Astrocyte (in vitro differentiated cells and primary cell): ENCODE measurements at regions not wholly inside any gene's neighbourhood (a gene's known extent, or its start where the extent isn't known, plus 50 kb on each side); places are given as distances from the start of the nearest gene placed in this dataset.

Source experiments
- DNase-seq: peaks from one replicate; pipeline ENCODE4 v3.0.0-alpha.2; 2010; ENCODE audit warnings: low read depth
- FAIRE-seq: peaks from 2 replicates; lab custom pipeline; 2011; peaks lifted over from hg19 to GRCh38; lab: Jason Lieb, UNC
- H2AFZ ChIP-seq: 2 replicates; pipeline ENCODE4 v1.6.0; 2012; ENCODE audit warnings: low read depth, low read length, inconsistent platforms
- H3K27ac ChIP-seq: 2 replicates; pipeline ENCODE4 v1.5.1; 2011; ENCODE audit warnings: low read depth, low read length, inconsistent platforms
- H3K27me3 ChIP-seq: 2 replicates; pipeline ENCODE4 v1.6.0; 2011; ENCODE audit warnings: low read length, inconsistent platforms; ENCODE audit not compliant: insufficient read depth
- H3K36me3 ChIP-seq: 2 replicates; pipeline ENCODE4 v1.5.1; 2011; ENCODE audit warnings: low read length, inconsistent platforms; ENCODE audit not compliant: insufficient read depth
- H3K4me1 ChIP-seq: 2 replicates; pipeline ENCODE4 v1.5.1; 2011; ENCODE audit warnings: low read length, inconsistent platforms; ENCODE audit not compliant: insufficient read depth
- H3K4me2 ChIP-seq: 2 replicates; pipeline ENCODE4 v1.6.0; 2012; ENCODE audit warnings: low read length, inconsistent platforms
- H3K4me3 ChIP-seq: 2 replicates; pipeline ENCODE4 v1.5.1; 2011; ENCODE audit warnings: low read depth, mild to moderate bottlenecking, low read length, inconsistent platforms; ENCODE audit not compliant: insufficient read depth
- H3K79me2 ChIP-seq: 2 replicates; pipeline ENCODE4 v1.6.0; 2012; ENCODE audit warnings: mild to moderate bottlenecking, low read length, inconsistent platforms; ENCODE audit not compliant: insufficient read depth
- H3K9ac ChIP-seq: 2 replicates; pipeline ENCODE4 v1.6.0; 2012; ENCODE audit warnings: mild to moderate bottlenecking, low read length, inconsistent platforms
- H3K9me3 ChIP-seq: 2 replicates; pipeline ENCODE4 v1.5.1; 2012; ENCODE audit warnings: low read depth, mild to moderate bottlenecking, low read length, inconsistent platforms; ENCODE audit not compliant: insufficient read depth
- H4K20me1 ChIP-seq: 2 replicates; pipeline ENCODE4 v1.6.0; 2012; ENCODE audit warnings: low read length, inconsistent platforms; ENCODE audit not compliant: insufficient read depth
- H3K27ac Mint-ChIP-seq: one replicate; pipeline ENCODE4 v1.8.0; 2021; ENCODE audit warnings: mild to moderate bottlenecking, mixed read lengths; ENCODE audit not compliant: unreplicated experiment
- H3K27me3 Mint-ChIP-seq: one replicate; pipeline ENCODE4 v1.8.0; 2021; ENCODE audit warnings: low read depth, mixed read lengths; ENCODE audit not compliant: unreplicated experiment
- H3K36me3 Mint-ChIP-seq: one replicate; pipeline ENCODE4 v1.8.0; 2021; ENCODE audit warnings: low read depth, mixed read lengths; ENCODE audit not compliant: unreplicated experiment
- H3K4me1 Mint-ChIP-seq: one replicate; pipeline ENCODE4 v1.8.0; 2021; ENCODE audit warnings: low read depth, mixed read lengths; ENCODE audit not compliant: unreplicated experiment
- H3K4me3 Mint-ChIP-seq: one replicate; pipeline ENCODE4 v1.8.0; 2021; ENCODE audit warnings: mild to moderate bottlenecking, moderate library complexity, mixed read lengths; ENCODE audit not compliant: unreplicated experiment
- H3K9me3 Mint-ChIP-seq: one replicate; pipeline ENCODE4 v1.8.0; 2021; ENCODE audit warnings: mild to moderate bottlenecking, mixed read lengths; ENCODE audit not compliant: unreplicated experiment
- EZH2 ChIP-seq: IDR thresholded peaks from 2 replicates; pipeline ENCODE4 v1.6.1; 2012; ENCODE audit warnings: mild to moderate bottlenecking, low read length, inconsistent platforms; ENCODE audit not compliant: insufficient read depth
- TF ChIP-seq, protein P1 (sequence below): IDR thresholded peaks from 2 replicates; pipeline ENCODE4 v1.5.1; 2011; ENCODE audit warnings: low read depth, mild to moderate bottlenecking, inconsistent platforms, low read length, moderate library complexity; ENCODE audit not compliant: insufficient read depth

- H3K27me3 Mint-ChIP-seq: peaks cover 21% of the 10 kb centered on the region
- Histone ChIP-seq H3K4me3 (no peak overlapping the region), H3K4me1 (no peaks in the 10 kb centered on the region), H3K27me3 (no peaks in the 10 kb centered on the region), H3K9me3 (no peaks in the 10 kb centered on the region), H3K36me3 (no peaks in the 10 kb centered on the region), H3K79me2 (no peaks in the 10 kb centered on the region), H2AFZ (no peak overlapping the region), H3K27ac (no peak overlapping the region), H3K4me2 (no peak overlapping the region), H4K20me1 (no peaks in the 10 kb centered on the region), H3K9ac (no peak overlapping the region)
- H3K27ac Mint-ChIP-seq: no peak overlapping the region
- TF ChIP-seq, protein P1, sequence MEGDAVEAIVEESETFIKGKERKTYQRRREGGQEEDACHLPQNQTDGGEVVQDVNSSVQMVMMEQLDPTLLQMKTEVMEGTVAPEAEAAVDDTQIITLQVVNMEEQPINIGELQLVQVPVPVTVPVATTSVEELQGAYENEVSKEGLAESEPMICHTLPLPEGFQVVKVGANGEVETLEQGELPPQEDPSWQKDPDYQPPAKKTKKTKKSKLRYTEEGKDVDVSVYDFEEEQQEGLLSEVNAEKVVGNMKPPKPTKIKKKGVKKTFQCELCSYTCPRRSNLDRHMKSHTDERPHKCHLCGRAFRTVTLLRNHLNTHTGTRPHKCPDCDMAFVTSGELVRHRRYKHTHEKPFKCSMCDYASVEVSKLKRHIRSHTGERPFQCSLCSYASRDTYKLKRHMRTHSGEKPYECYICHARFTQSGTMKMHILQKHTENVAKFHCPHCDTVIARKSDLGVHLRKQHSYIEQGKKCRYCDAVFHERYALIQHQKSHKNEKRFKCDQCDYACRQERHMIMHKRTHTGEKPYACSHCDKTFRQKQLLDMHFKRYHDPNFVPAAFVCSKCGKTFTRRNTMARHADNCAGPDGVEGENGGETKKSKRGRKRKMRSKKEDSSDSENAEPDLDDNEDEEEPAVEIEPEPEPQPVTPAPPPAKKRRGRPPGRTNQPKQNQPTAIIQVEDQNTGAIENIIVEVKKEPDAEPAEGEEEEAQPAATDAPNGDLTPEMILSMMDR: no peak
- no peak for TF ChIP-seq EZH2
- no peak overlapping the region for H3K4me3 Mint-ChIP-seq
- DNase-seq (no peak), FAIRE-seq (no peak)
- H3K9me3 Mint-ChIP-seq: no peaks in the 10 kb centered on the region
- H3K36me3 Mint-ChIP-seq: no peaks in the 10 kb centered on the region
- H3K4me1 Mint-ChIP-seq: no peaks in the 10 kb centered on the region
Measured at GRCh38 chr5:3542769-3543168, 52.9 kb upstream of the IRX1 start.

DNA sequence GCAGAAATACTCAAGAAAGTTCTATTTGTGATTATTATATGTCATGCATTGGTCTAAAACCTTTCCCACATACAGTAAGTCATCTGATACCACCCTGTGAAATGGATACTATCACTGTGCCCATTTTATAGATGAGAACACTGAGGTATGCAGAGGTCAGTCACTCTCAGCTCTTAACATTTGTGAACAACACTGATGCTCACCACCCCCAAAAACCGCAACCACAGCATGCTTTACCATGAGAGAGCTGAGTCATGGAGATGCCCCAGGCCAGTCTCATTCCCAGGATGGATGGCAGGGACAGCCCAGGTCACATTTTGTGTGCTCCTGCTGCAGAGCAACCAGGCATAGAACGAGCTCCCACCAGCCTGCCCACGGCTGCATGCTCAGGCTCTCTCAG is 53.5 kb upstream of the IRX1 start:
- H3K9me3 Mint-ChIP-seq: no peaks in the 10 kb centered on the region
- no peaks in the 10 kb centered on the region for H3K27me3 ChIP-seq

GRCh38 chr5:3538886-3539285 is 56.7 kb upstream of the IRX1 start:
- Mint-ChIP-seq H3K4me3 (no peak overlapping the region), H3K36me3 (no peaks in the 10 kb centered on the region), H3K27me3 (peaks cover 26% of the 10 kb centered on the region), H3K4me1 (no peaks in the 10 kb centered on the region), H3K27ac (no peak overlapping the region), H3K9me3 (peaks cover 1% of the 10 kb centered on the region)
- H3K4me2 ChIP-seq: no peak overlapping the region
- no peak overlapping the region for H2AFZ ChIP-seq
- no peak for FAIRE-seq
- H3K27me3 ChIP-seq: no peaks in the 10 kb centered on the region
- no peaks in the 10 kb centered on the region for H4K20me1 ChIP-seq
- no peak overlapping the region for H3K27ac ChIP-seq
- no peak overlapping the region for H3K9ac ChIP-seq
- H3K9me3 ChIP-seq: peaks cover 2% of the 10 kb centered on the region
- H3K79me2 ChIP-seq: no peaks in the 10 kb centered on the region
- H3K36me3 ChIP-seq: no peaks in the 10 kb centered on the region
- no peak for DNase-seq
- H3K4me1 ChIP-seq: no peaks in the 10 kb centered on the region
- no peak overlapping the region for H3K4me3 ChIP-seq
- no peak for TF ChIP-seq EZH2
- TF ChIP-seq, protein P1: no peak

More for the DNA sequence above, 53.5 kb upstream of the IRX1 start:
- Histone ChIP-seq H3K9ac (no peak overlapping the region), H3K4me2 (no peak overlapping the region), H3K4me1 (no peaks in the 10 kb centered on the region), H2AFZ (no peak overlapping the region), H3K9me3 (no peaks in the 10 kb centered on the region), H3K36me3 (no peaks in the 10 kb centered on the region), H3K27ac (no peak overlapping the region), H3K4me3 (no peak overlapping the region), H3K79me2 (no peaks in the 10 kb centered on the region), H4K20me1 (no peaks in the 10 kb centered on the region)
- no peak for TF ChIP-seq EZH2
- TF ChIP-seq, protein P1: no peak
- Mint-ChIP-seq H3K27ac (no peak overlapping the region), H3K36me3 (no peaks in the 10 kb centered on the region), H3K4me1 (no peaks in the 10 kb centered on the region), H3K27me3 (peaks cover 25% of the 10 kb centered on the region), H3K4me3 (no peak overlapping the region)
- FAIRE-seq (no peak), DNase-seq (no peak)
